DMS 273 (cell line): ENCODE measurements at regions not wholly inside any gene's neighbourhood (a gene's known extent, or its start where the extent isn't known, plus 50 kb on each side); places are given as distances from the start of the nearest gene placed in this dataset.

ENCODE experiments used
- DNase-seq: peaks from one replicate; lab custom pipeline; 2025; ENCODE audit not compliant: unreplicated experiment; lab: John Stamatoyannopoulos, UW

GRCh38 chr2:167462379-167462778 is 574.1 kb downstream of the XIRP2 start:
- no peak for DNase-seq

GRCh38 chr2:167454036-167454435 is 565.8 kb downstream of the XIRP2 start:
- no peak for DNase-seq

- no peak for DNase-seq
These were observed 563.4 kb downstream of the XIRP2 start for GRCh38 chr2:167451496-167452289.

- DNase-seq = no peak
These were observed 562.1 kb downstream of the XIRP2 start for GRCh38 chr2:167450364-167450763.

- DNase-seq = no peak
These were observed 552.1 kb downstream of the XIRP2 start for GRCh38 chr2:167440382-167440781.

- DNase-seq = no peak
These were observed 549.9 kb downstream of the XIRP2 start for GRCh38 chr2:167438206-167438605.

- DNase-seq = no peak
These were observed 543.7 kb downstream of the XIRP2 start for GRCh38 chr2:167431949-167432348.

GRCh38 chr2:167430447-167430846 is 542.2 kb downstream of the XIRP2 start:
- DNase-seq = no peak

GRCh38 chr2:167424803-167425755 is 536.8 kb downstream of the XIRP2 start:
- peak; percentile 82 for DNase-seq

- DNase-seq = peak; percentile 78
These were observed 535.9 kb downstream of the XIRP2 start for GRCh38 chr2:167424221-167424620.

- peak; percentile 48 for DNase-seq
These were observed 535.5 kb downstream of the XIRP2 start for GRCh38 chr2:167423731-167424130.

GRCh38 chr2:167420211-167420610 is 531.9 kb downstream of the XIRP2 start:
- no peak for DNase-seq

GRCh38 chr2:167415068-167415467 is 526.8 kb downstream of the XIRP2 start:
- DNase-seq = no peak

- peak; percentile 9 for DNase-seq
These were observed 523.1 kb downstream of the XIRP2 start for GRCh38 chr2:167411367-167411766.

GRCh38 chr2:167406558-167406957 is 518.3 kb downstream of the XIRP2 start:
- DNase-seq = no peak

- no peak for DNase-seq
These were observed 516.5 kb downstream of the XIRP2 start for GRCh38 chr2:167404627-167405284.

- no peak for DNase-seq
These were observed 513.0 kb downstream of the XIRP2 start for GRCh38 chr2:167401309-167401708.

- no peak for DNase-seq
These were observed 512.3 kb downstream of the XIRP2 start for GRCh38 chr2:167400546-167400945.

GRCh38 chr2:167398873-167399272 is 510.6 kb downstream of the XIRP2 start:
- DNase-seq = peak; percentile 85

GRCh38 chr2:167388901-167389300 is 500.6 kb downstream of the XIRP2 start:
- DNase-seq = no peak

GRCh38 chr2:167388497-167388896 is 500.2 kb downstream of the XIRP2 start:
- DNase-seq = no peak
